ENCODE measurements at regions not wholly inside any gene's neighbourhood (a gene's known extent, or its start where the extent isn't known, plus 50 kb on each side); places are given as distances from the start of the nearest gene placed in this dataset.

GRCh38 chr18:45376193-45376592 is 239.1 kb upstream of the SLC14A2 start:
- TF ChIP-seq CTCF (IDR thresholded peaks at IDR 0.05) (no peak), POLR2A (IDR thresholded peaks at IDR 0.05) (no peak)
